CD14-positive monocyte (primary cell): ENCODE measurements at regions not wholly inside any gene's neighbourhood (a gene's known extent, or its start where the extent isn't known, plus 50 kb on each side); places are given as distances from the start of the nearest gene placed in this dataset.

Experiments
- DNase-seq, 3 donors: peaks; one replicate each; pipeline ENCODE4 v3.0.0-alpha.2; 2011 to 2022
- H2AFZ ChIP-seq: 2 replicates; pipeline ENCODE4 v1.6.0; 2012; ENCODE audit warnings: mild to moderate bottlenecking, low read depth, low read length, inconsistent platforms; ENCODE audit not compliant: insufficient read depth, poor library complexity, severe bottlenecking
- H3K27ac ChIP-seq, 2 donors: 1 replicate in 1 of 2; 2 replicates in 1 of 2; pipeline ENCODE4 v1.5.1; 2012 to 2013; ENCODE audit warnings: low read length in 2 of 2, control low read depth in 1 of 2, inconsistent platforms in 1 of 2, low read depth in 1 of 2, mild to moderate bottlenecking in 1 of 2
- H3K27me3 ChIP-seq, 2 donors: one replicate each; pipeline versions ENCODE4 v1.6.0 to v1.6.1; 2011 to 2013; ENCODE audit warnings: low read length in 2 of 2; ENCODE audit not compliant: control insufficient read depth in 2 of 2, insufficient read depth in 2 of 2
- H3K36me3 ChIP-seq, 2 donors: replicated peaks in 1 of 2; 1 replicate in 1 of 2; 2 replicates in 1 of 2; pipeline versions ENCODE4 v1.5.1 to v1.6.1; 2012 to 2013; ENCODE audit warnings: low read length in 2 of 2, control low read depth in 1 of 2, inconsistent platforms in 1 of 2, mild to moderate bottlenecking in 1 of 2; ENCODE audit not compliant: insufficient read depth in 2 of 2, control insufficient read depth in 1 of 2
- H3K4me1 ChIP-seq, 2 donors: 1 replicate in 1 of 2; 2 replicates in 1 of 2; pipeline versions ENCODE4 v1.5.1 to v1.6.1; 2012 to 2013; ENCODE audit warnings: low read length in 2 of 2, control low read depth in 1 of 2, inconsistent platforms in 1 of 2, mild to moderate bottlenecking in 1 of 2, moderate library complexity in 1 of 2; ENCODE audit not compliant: insufficient read depth in 2 of 2, control insufficient read depth in 1 of 2
- H3K4me2 ChIP-seq: replicated peaks from 2 replicates; pipeline ENCODE3; 2012; ENCODE audit warnings: low read length, moderate library complexity, mild to moderate bottlenecking; ENCODE audit not compliant: poor library complexity, severe bottlenecking; ENCODE audit errors: extremely low read depth
- H3K4me3 ChIP-seq, 3 experiments: fragments of 200-600 bp in 1 of 3; sonication (generic) in 1 of 3; replicated peaks in 1 of 3; 1 replicate in 2 of 3; 2 replicates in 1 of 3; pipeline ENCODE4 v1.5.1; 2011 to 2013; ENCODE audit warnings: low read length in 3 of 3, mild to moderate bottlenecking in 3 of 3, control low read depth in 2 of 3, low read depth in 2 of 3, inconsistent platforms in 1 of 3, moderate library complexity in 1 of 3
- H3K79me2 ChIP-seq: 2 replicates; pipeline ENCODE4 v1.6.0; 2012; ENCODE audit warnings: mild to moderate bottlenecking, control low read depth, inconsistent platforms, low read length, moderate library complexity; ENCODE audit not compliant: insufficient read depth
- H3K9ac ChIP-seq: 2 replicates; pipeline ENCODE4 v1.6.0; 2017; ENCODE audit warnings: low read length, mild to moderate bottlenecking; ENCODE audit not compliant: insufficient read depth, poor library complexity, severe bottlenecking
- H3K9me3 ChIP-seq, 2 donors: replicated peaks in 1 of 2; 1 replicate in 1 of 2; 2 replicates in 1 of 2; pipeline versions ENCODE4 v1.5.1 to v1.6.1; 2012 to 2013; ENCODE audit warnings: low read length in 2 of 2, control low read depth in 1 of 2; ENCODE audit not compliant: control insufficient read depth in 1 of 2, insufficient read depth in 1 of 2
- H4K20me1 ChIP-seq: 2 replicates; pipeline ENCODE4 v1.6.0; 2012; ENCODE audit warnings: mild to moderate bottlenecking, low read length, control low read depth, moderate library complexity; ENCODE audit not compliant: insufficient read depth
- H3K27ac Mint-ChIP-seq, 7 donors: one replicate each; pipeline ENCODE4 v1.8.0; 2020; ENCODE audit warnings: mild to moderate bottlenecking in 7 of 7, mixed read lengths in 7 of 7, moderate library complexity in 6 of 7, inconsistent platforms in 2 of 7
- H3K27me3 Mint-ChIP-seq, 3 donors: one replicate each; pipeline ENCODE4 v1.8.0; 2021 to 2022; ENCODE audit warnings: low read depth in 3 of 3, mild to moderate bottlenecking in 3 of 3, mixed read lengths in 3 of 3, moderate library complexity in 3 of 3, inconsistent platforms in 1 of 3
- H3K36me3 Mint-ChIP-seq, 2 donors: one replicate each; pipeline ENCODE4 v1.8.0; 2020; ENCODE audit warnings: mixed read lengths in 2 of 2, inconsistent platforms in 1 of 2, mild to moderate bottlenecking in 1 of 2
- H3K4me1 Mint-ChIP-seq: one replicate; pipeline ENCODE4 v1.8.0; 2020; ENCODE audit warnings: mild to moderate bottlenecking, mixed read lengths
- H3K4me3 Mint-ChIP-seq, 2 donors: one replicate each; pipeline ENCODE4 v1.8.0; 2020; ENCODE audit warnings: mild to moderate bottlenecking in 2 of 2, mixed read lengths in 2 of 2, moderate library complexity in 1 of 2
- H3K9me3 Mint-ChIP-seq, 7 donors: one replicate each; pipeline ENCODE4 v1.8.0; 2020 to 2022; ENCODE audit warnings: mixed read lengths in 7 of 7, mild to moderate bottlenecking in 6 of 7, moderate library complexity in 6 of 7, inconsistent platforms in 2 of 7
- CTCF ChIP-seq: fragments of 200-600 bp; IDR thresholded peaks from one replicate; pipeline ENCODE4 v1.8.0; 2022; ENCODE audit warnings: antibody characterized with exemption, mild to moderate bottlenecking
- WGBS: methylation state at CpG from one replicate; pipeline ENCODE4 v1.1.5; 2013; ENCODE audit warnings: missing lambda C conversion rate; ENCODE audit not compliant: insufficient coverage; 5-methylcytosine and 5-hydroxymethylcytosine counted together
- intact Hi-C, 2 donors: fragments of 100-400 bp; cut with micrococcal nuclease; formaldehyde crosslinking; loops; one replicate each; pipeline versions ENCODE4 v1.15.0 to v1.15.1; 2023

GRCh38 chr3:105065895-105066839 is 300.5 kb upstream of the ALCAM start:
- Mint-ChIP-seq H3K9me3 (peaks cover 0 to 9% (median 6%) of the 10 kb centered on the region in 7 donors), H3K27me3 (no peaks in the 10 kb centered on the region), H3K4me1 (no peaks in the 10 kb centered on the region), H3K4me3 (no peak overlapping the region), H3K36me3 (no peaks in the 10 kb centered on the region), H3K27ac (no peak overlapping the region)
- H3K9me3 ChIP-seq: peaks cover 0 to 15% of the 10 kb centered on the region in 2 donors
- H4K20me1 ChIP-seq: no peaks in the 10 kb centered on the region
- H3K4me2 ChIP-seq: no peak overlapping the region
- DNase-seq: no peak
- intact Hi-C loops: no loop called here
- no peaks in the 10 kb centered on the region for H3K79me2 ChIP-seq
- H2AFZ ChIP-seq: no peak overlapping the region
- H3K36me3 ChIP-seq: no peaks in the 10 kb centered on the region
- H3K9ac ChIP-seq: no peak overlapping the region
- no peaks in the 10 kb centered on the region for H3K4me1 ChIP-seq
- H3K27me3 ChIP-seq: no peaks in the 10 kb centered on the region
- no peak overlapping the region for H3K27ac ChIP-seq
- WGBS: 89% methylated on average over 3 of the region's 8 CpGs
- no peak for TF ChIP-seq CTCF
- no peak overlapping the region for H3K4me3 ChIP-seq

GRCh38 chr3:105067361-105067760 is 299.3 kb upstream of the ALCAM start:
- Histone ChIP-seq H3K27me3 (no peaks in the 10 kb centered on the region), H3K9ac (no peak overlapping the region), H3K36me3 (no peaks in the 10 kb centered on the region), H3K9me3 (peaks cover 0 to 15% of the 10 kb centered on the region in 2 donors), H3K27ac (no peak overlapping the region), H3K79me2 (no peaks in the 10 kb centered on the region), H3K4me3 (no peak overlapping the region), H2AFZ (no peak overlapping the region), H4K20me1 (no peaks in the 10 kb centered on the region), H3K4me2 (no peak overlapping the region), H3K4me1 (no peaks in the 10 kb centered on the region)
- no peaks in the 10 kb centered on the region for H3K27me3 Mint-ChIP-seq
- WGBS: no CpG with 5 or more reads among the region's 3 CpGs
- TF ChIP-seq CTCF: no peak
- intact Hi-C loops: no loop called here
- H3K9me3 Mint-ChIP-seq: peaks cover 0 to 9% (median 6%) of the 10 kb centered on the region in 7 donors
- DNase-seq: no peak
- no peak overlapping the region for H3K4me3 Mint-ChIP-seq
- H3K4me1 Mint-ChIP-seq: no peaks in the 10 kb centered on the region
- no peaks in the 10 kb centered on the region for H3K36me3 Mint-ChIP-seq
- no peak overlapping the region for H3K27ac Mint-ChIP-seq
